GM21717 (cell line): ENCODE measurements at regions not wholly inside any gene's neighbourhood (a gene's known extent, or its start where the extent isn't known, plus 50 kb on each side); places are given as distances from the start of the nearest gene placed in this dataset.
"Not testable (repeated sequence)": the region's sequence is repeated elsewhere in the genome, so short reads cannot be mapped to it uniquely, and the experiment has no call there.

Source experiments
- ATAC-seq: cut with Tn5 transposase; IDR thresholded peaks from one replicate; pipeline ENCODE4 v1.9.1; 2021; ENCODE audit warnings: mild to moderate bottlenecking, moderate library complexity; ENCODE audit not compliant: unreplicated experiment

DNA sequence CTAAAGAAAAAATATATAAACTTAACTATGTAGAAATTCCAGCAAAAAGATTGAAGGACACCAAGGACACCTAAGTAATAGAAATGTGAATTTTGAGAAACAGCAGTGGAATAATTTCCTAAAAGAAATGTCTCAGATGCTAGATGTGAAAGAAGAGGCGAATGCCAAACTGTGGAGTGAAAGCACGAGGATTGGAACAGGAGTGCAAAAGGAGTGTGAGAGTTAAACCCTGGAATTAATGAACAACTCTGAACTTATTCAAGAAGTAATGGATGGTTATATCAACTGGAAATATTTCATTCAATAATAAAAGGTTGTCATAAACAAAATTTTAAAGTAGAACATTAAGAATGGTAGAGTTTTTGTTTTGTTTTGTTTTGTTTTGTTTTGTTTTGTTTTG is 78.5 kb upstream of the SGIP1 start:
- no peak for ATAC-seq

GRCh38 chr1:66460776-66461175 is 73.2 kb upstream of the SGIP1 start:
- no peak for ATAC-seq

GRCh38 chr1:66462313-66462712 is 71.6 kb upstream of the SGIP1 start:
- no peak for ATAC-seq

DNA sequence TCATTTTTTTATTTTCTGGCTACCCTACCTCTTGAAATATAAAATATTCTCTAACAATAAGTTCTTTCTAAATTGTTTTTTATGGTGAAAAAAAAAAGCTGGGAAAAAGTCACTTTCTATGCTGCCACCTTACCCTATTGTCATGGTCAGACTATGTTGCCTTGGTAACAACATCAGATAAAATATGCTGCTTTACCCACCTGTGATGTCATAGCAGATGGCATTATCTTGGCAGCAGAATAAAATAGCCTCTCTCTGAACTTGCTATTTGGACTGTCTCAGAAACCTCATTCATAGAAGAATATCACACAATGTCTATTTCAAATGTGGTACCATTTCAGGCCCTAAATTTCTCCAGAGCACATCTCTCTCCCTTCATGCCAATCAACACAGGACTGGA is 69.6 kb upstream of the SGIP1 start:
- ATAC-seq = no peak

- no peak for ATAC-seq
Measured at GRCh38 chr1:66464802-66465201, 69.2 kb upstream of the SGIP1 start.

DNA sequence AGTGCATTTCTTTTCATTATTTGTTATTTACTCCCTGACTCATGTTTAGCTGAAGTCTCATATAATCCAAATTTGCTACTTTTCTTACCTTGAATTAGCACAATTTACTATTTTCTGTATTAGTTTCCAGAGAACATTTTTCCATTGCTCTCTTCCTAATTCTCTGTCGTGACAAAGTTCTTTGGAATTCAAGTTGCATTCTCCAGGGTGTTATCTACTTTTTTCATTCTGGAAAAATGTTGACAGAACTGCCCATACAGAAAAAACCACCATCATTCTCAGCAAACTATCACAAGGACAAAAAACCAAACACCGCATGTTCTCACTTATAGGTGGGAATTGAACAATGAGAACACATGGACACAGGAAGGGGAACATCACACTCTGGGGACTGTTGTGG is 67.3 kb upstream of the SGIP1 start:
- not testable (repeated sequence) for ATAC-seq

GRCh38 chr1:66468722-66469121 is 65.2 kb upstream of the SGIP1 start:
- no peak for ATAC-seq

DNA sequence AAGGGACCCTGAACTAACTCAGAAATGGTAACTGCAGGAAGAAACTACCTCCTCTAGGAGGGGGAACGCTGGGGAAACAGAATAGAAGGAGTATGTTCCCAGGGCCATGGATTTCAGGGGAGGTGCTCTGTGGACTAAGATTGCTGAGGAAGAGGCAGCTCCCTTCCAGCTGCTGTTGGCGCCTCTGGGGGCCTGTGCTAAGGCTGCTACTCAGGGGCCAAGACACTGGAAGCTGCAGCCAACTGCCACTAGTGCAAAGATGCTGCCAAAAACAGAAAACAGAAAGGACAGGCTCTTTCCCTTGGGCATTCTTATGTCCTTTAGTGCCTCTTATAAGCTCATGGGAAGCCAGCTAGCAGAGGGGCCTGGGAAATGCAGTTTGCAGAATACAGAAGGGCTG is 58.0 kb upstream of the SGIP1 start:
- ATAC-seq = no peak

GRCh38 chr1:66476774-66477173 is 57.2 kb upstream of the SGIP1 start:
- no peak for ATAC-seq

DNA sequence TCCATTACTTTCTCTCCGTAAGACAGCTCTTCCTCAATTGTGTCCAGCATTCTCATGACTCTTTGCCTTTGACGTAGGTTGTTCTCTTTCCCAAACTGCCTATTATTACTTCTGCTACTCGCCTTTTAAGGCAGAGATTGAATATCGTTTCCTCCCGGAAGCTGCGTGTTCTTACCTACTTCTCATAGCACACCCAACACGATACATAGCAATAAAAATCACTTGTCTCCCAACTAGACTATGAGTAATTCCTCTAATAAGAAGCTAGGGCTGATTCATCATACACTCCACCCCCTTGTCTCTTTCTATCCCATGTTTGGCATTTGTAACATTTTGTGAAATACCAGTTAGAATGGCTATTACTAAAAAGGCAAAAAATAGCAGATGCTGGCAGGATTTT is 55.8 kb upstream of the SGIP1 start:
- no peak for ATAC-seq

DNA sequence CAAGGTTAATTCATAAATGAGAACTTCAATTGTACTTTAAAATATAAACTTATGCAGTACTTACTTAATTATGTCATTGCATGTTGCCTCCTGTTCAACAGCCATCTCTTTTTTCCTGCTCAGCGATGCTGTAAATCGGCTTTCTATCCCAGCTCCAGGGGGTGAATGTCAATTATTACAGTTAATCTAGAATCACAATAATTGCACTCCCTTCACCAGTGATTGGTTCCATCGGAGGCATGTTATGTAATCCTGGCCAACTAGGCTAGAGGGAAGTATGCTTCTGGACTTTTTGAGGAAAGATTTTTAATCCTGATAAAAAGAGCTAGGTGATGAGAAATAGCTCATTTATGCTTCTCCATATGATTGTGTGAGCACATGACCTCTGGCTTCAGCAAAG is 53.8 kb upstream of the SGIP1 start:
- ATAC-seq = no peak

DNA sequence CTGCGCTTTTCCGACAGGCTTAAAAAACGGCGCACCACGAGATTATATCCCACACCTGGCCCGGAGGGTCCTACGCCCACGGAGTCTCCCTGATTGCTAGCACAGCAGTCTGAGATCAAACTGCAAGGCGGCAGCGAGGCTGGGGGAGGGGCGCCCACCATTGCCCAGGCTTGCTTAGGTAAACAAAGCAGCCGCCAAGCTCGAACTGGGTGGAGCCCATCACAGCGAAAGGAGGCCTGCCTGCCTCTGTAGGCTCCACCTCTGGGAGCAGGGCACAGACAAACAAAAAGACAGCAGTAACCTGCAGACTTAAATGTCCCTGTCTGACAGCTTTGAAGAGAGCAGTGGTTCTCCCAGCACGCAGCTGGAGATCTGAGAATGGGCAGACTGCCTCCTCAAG is 52.7 kb upstream of the SGIP1 start:
- not testable (repeated sequence) for ATAC-seq
